Inflammatory macrophage treated with lipopolysaccharide for 4 hours (primary cell): ENCODE measurements at regions not wholly inside any gene's neighbourhood (a gene's known extent, or its start where the extent isn't known, plus 50 kb on each side); places are given as distances from the start of the nearest gene placed in this dataset.

Source experiments
- DNase-seq: peaks from one replicate; pipeline ENCODE4 v3.0.0-alpha.2; 2020

- no peak for DNase-seq
Measured at GRCh38 chr12:89976866-89977265, 268.2 kb upstream of the ATP2B1 start.

GRCh38 chr12:89975574-89975973 is 266.9 kb upstream of the ATP2B1 start:
- peak; percentile 42 for DNase-seq

- no peak for DNase-seq
Measured at GRCh38 chr12:89971880-89972279, 263.2 kb upstream of the ATP2B1 start.

- DNase-seq: no peak
Measured at GRCh38 chr12:89970722-89971121, 262.1 kb upstream of the ATP2B1 start.

DNA sequence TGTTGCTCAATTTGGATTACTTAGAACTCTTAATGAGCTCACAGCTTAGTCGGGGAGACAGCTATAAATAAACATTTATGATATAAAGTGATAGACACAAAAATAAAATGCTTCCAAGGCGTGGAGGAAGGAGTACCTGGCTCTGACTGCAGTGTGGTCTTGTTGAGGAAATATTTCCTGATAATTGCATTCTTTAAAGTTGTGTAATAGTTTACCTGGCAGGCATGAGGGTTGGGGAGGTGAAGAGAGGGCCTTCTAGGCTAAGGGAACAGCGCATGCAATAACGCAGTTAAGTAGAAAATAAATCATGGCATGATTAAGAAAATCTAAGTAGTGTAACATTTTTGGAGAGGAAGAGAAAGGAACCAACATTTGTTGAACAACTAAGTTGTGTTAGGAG is 260.5 kb upstream of the ATP2B1 start:
- no peak for DNase-seq

- DNase-seq: peak; percentile 48
Measured at GRCh38 chr12:89968151-89968700, 259.6 kb upstream of the ATP2B1 start.

GRCh38 chr12:89966495-89967240 is 258.0 kb upstream of the ATP2B1 start:
- DNase-seq: no peak

GRCh38 chr12:89965993-89966392 is 257.4 kb upstream of the ATP2B1 start:
- no peak for DNase-seq

- DNase-seq: peak; percentile 35
Measured at GRCh38 chr12:89962648-89963047, 254.0 kb upstream of the ATP2B1 start.

- peak; percentile 78 for DNase-seq
Measured at GRCh38 chr12:89960607-89961394, 252.2 kb upstream of the ATP2B1 start.

DNA sequence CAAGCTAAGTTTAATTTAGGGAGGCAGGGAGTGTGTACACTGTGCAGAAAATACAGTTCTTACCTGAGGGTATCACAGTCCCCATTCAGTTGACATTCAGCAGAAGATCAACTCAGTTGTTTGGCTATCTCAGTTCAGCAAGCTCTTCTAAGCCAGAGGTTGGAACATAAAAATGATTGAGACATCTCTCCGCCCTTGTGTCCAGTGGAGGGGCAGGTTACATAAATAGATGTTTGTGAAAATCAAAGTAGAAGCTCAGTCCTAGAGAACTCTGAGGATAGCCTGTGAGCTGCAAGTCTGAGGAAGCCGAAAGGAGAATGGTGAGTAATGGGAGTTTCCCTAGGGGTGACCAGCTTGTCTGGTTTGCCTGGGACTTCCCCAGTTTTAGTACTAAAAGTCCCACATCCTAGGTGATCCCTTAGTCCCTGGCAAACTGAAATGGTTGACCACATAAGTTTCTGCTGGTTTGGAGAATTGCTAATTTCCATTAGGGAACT is 251.4 kb upstream of the ATP2B1 start:
- peak; percentile 99 for DNase-seq

GRCh38 chr12:89959179-89959578 is 250.5 kb upstream of the ATP2B1 start:
- no peak for DNase-seq

DNA sequence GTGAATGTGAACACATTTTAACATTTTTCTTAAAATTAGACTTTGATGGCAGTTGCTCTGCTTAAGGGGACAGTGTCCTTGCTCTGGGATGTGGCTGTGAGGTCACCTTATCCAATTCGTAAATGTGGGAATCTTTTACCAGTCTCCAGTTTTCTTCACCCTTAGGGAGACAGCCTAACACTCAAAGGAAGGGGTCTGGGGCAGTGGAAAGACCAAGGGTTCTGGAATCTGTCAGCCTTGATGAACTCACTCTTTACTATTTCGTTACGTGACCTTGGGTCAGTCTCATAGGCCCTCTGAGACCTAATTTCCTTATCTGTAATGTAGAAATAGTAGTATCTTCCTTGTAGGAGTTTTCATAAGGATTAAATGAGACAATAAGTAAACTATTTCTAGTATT is 245.6 kb upstream of the ATP2B1 start:
- DNase-seq: no peak

DNA sequence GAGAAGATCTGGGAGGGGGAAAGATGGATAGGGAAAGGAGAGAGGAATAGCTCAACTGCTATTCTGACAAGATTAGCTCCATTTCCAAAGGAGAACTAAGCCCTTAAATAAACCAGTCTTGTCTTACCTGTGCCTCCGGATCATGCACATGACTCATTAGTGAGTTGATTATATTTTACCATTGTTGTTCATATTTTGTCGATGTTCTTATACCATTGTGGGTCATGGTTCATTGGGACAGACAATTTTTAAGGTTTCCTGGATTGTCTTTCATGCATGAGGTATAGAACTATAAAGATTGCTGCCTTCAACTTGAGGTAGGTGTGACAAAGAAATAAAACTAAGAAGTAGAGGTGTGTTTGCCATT is 243.0 kb upstream of the ATP2B1 start:
- no peak for DNase-seq

DNA sequence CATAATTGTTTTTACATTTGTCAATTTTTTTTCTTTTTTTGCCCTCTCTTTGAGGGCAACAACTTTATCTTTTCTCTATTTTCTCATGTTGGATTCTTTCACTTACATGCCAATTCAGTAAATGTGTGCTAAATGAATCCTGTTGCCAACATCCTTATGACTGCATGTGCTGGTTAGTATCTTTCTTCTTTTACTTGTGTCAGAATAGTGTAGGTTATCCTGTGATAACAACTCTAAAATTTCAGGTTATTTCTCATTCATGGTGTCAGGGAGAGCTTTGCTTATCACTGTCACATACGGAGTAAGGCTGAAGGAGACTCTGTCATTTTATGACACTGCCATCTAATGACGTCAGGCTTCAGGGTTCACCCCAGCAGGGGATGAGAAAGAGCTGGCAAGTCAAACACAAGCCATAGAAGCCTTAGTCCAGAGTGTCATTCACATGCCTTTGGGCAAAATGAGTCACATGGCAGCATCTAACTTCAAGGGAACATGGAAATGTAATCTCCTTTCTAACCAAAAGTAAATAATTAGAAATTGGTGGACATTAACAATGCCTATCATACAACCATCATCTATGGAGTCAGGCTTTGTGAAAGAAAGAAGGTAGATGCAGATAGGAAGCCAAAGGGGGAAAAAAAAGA is 242.5 kb upstream of the ATP2B1 start:
- DNase-seq: no peak

DNA sequence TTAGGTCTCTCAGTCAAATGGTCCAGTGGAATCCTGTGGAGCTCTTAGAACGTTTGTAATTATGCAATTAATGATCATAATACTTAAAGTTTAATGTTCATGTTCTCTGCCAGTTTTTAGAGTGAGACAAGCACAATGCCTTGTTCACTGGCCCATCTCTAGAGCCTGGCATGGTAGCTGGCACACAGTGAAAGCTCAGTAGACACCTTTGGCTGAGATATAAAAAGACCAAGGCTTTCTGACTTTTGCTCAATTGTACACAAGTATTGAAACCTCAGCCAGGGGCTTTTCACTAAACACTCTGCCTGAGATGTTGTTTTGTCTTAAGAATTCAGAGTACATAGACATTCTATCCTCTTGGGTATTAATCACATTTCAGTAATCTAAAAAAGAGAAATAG is 241.8 kb upstream of the ATP2B1 start:
- no peak for DNase-seq

- DNase-seq: peak; percentile 71
Measured at GRCh38 chr12:89949457-89950195, 241.0 kb upstream of the ATP2B1 start.

- DNase-seq: peak; percentile 18
Measured at GRCh38 chr12:89948271-89949175, 239.9 kb upstream of the ATP2B1 start.

- peak; percentile 92 for DNase-seq
Measured at GRCh38 chr12:89947437-89948270, 239.0 kb upstream of the ATP2B1 start.

- DNase-seq: no peak
Measured at GRCh38 chr12:89946518-89947135, 238.0 kb upstream of the ATP2B1 start.
